ENCODE measurements at regions not wholly inside any gene's neighbourhood (a gene's known extent, or its start where the extent isn't known, plus 50 kb on each side); places are given as distances from the start of the nearest gene placed in this dataset.

DNA sequence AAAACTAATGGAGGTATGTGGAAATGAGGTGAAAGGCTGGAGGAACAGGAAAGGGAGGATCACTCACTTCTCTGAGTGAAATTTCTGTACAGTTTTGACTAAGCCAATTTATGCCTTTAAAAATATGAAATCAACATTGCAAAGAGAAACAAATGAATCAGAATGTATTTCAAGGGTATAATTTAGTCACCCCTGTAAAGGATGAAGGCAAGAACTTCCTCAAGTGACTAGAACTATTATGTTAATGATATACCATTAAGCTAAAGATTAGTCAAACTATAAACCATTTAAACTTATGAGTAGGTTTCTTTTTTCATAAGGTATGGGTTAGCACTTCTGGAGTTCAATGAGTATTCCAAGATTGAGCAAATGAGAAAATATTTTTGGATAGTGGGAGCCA, 184.5 kb upstream of the CHORDC1 start:
- TF ChIP-seq, protein P1, sequence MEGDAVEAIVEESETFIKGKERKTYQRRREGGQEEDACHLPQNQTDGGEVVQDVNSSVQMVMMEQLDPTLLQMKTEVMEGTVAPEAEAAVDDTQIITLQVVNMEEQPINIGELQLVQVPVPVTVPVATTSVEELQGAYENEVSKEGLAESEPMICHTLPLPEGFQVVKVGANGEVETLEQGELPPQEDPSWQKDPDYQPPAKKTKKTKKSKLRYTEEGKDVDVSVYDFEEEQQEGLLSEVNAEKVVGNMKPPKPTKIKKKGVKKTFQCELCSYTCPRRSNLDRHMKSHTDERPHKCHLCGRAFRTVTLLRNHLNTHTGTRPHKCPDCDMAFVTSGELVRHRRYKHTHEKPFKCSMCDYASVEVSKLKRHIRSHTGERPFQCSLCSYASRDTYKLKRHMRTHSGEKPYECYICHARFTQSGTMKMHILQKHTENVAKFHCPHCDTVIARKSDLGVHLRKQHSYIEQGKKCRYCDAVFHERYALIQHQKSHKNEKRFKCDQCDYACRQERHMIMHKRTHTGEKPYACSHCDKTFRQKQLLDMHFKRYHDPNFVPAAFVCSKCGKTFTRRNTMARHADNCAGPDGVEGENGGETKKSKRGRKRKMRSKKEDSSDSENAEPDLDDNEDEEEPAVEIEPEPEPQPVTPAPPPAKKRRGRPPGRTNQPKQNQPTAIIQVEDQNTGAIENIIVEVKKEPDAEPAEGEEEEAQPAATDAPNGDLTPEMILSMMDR (IDR thresholded peaks at IDR 0.05): no peak
- TF ChIP-seq EP300 (IDR thresholded peaks at IDR 0.05) (no peak), POLR2A (IDR thresholded peaks at IDR 0.05) (no peak), POLR2AphosphoS5 (IDR thresholded peaks at IDR 0.05) (no peak)
